WTC11 (cell line): ENCODE measurements at regions not wholly inside any gene's neighbourhood (a gene's known extent, or its start where the extent isn't known, plus 50 kb on each side); places are given as distances from the start of the nearest gene placed in this dataset.

Experiments
- ATF2 ChIP-seq: sonication (generic); formaldehyde crosslinking; IDR thresholded peaks from 2 replicates; pipeline ENCODE4 v1.8.1; 2022; ENCODE audit warnings: low read depth, missing genetic modification reagents, borderline replicate concordance
- MAX ChIP-seq: sonication (generic); formaldehyde crosslinking; IDR thresholded peaks from 2 replicates; pipeline ENCODE4 v1.8.0; 2022; ENCODE audit warnings: mild to moderate bottlenecking, missing genetic modification reagents

GRCh38 chr10:33553748-33554571 lies 219.5 kb upstream of the NRP1 start:
- TF ChIP-seq MAX (CRISPR knock-in tag) (no peak), ATF2 (CRISPR knock-in tag) (no peak)
